ENCODE measurements at regions not wholly inside any gene's neighbourhood (a gene's known extent, or its start where the extent isn't known, plus 50 kb on each side); places are given as distances from the start of the nearest gene placed in this dataset.

GRCh38 chr21:35243171-35243570 lies 194.1 kb upstream of the RUNX1 start:
- Histone ChIP-seq H3K27me3 (ENCODE audit: control insufficient read depth in 1 of 2, insufficient read depth in 2 of 2, low read length in 2 of 2) (no peaks in the 10 kb centered on the region), H3K36me3 (ENCODE audit: control insufficient read depth in 1 of 2, insufficient read depth in 2 of 2, low read length in 2 of 2) (no peaks in the 10 kb centered on the region), H3K9ac (ENCODE audit: low read depth in 1 of 2, low read length in 2 of 2) (no peak overlapping the region), H3K4me1 (ENCODE audit: control insufficient read depth in 1 of 2, insufficient read depth in 2 of 2, low read length in 2 of 2) (no peaks in the 10 kb centered on the region), H3K4me3 (ENCODE audit: low read depth in 1 of 2, low read length in 2 of 2) (no peak overlapping the region), H3K27ac (ENCODE audit: low read depth, low read length) (no peak overlapping the region), H3K9me3 (ENCODE audit: control insufficient read depth in 1 of 2, low read length in 2 of 2) (no peaks in the 10 kb centered on the region)

GRCh38 chr21:35239811-35240219 lies 190.7 kb upstream of the RUNX1 start:
- no peaks in the 10 kb centered on the region for H3K27me3 ChIP-seq (ENCODE audit: control insufficient read depth in 1 of 2, insufficient read depth in 2 of 2, low read length in 2 of 2)
- no peak overlapping the region for H3K27ac ChIP-seq (ENCODE audit: low read depth, low read length)
- no peak overlapping the region for H3K4me3 ChIP-seq (ENCODE audit: low read depth in 1 of 2, low read length in 2 of 2)
- H3K9ac ChIP-seq (ENCODE audit: low read depth in 1 of 2, low read length in 2 of 2), result no peak overlapping the region
- H3K36me3 ChIP-seq (ENCODE audit: control insufficient read depth in 1 of 2, insufficient read depth in 2 of 2, low read length in 2 of 2), result no peaks in the 10 kb centered on the region
- H3K9me3 ChIP-seq (ENCODE audit: control insufficient read depth in 1 of 2, low read length in 2 of 2), result no peaks in the 10 kb centered on the region
- no peaks in the 10 kb centered on the region for H3K4me1 ChIP-seq (ENCODE audit: control insufficient read depth in 1 of 2, insufficient read depth in 2 of 2, low read length in 2 of 2)

- Histone ChIP-seq H3K36me3 (ENCODE audit: control insufficient read depth in 1 of 2, insufficient read depth in 2 of 2, low read length in 2 of 2) (no peaks in the 10 kb centered on the region), H3K9ac (ENCODE audit: low read depth in 1 of 2, low read length in 2 of 2) (no peak overlapping the region), H3K4me3 (ENCODE audit: low read depth in 1 of 2, low read length in 2 of 2) (no peak overlapping the region), H3K27me3 (ENCODE audit: control insufficient read depth in 1 of 2, insufficient read depth in 2 of 2, low read length in 2 of 2) (no peaks in the 10 kb centered on the region), H3K9me3 (ENCODE audit: control insufficient read depth in 1 of 2, low read length in 2 of 2) (no peaks in the 10 kb centered on the region), H3K4me1 (ENCODE audit: control insufficient read depth in 1 of 2, insufficient read depth in 2 of 2, low read length in 2 of 2) (no peaks in the 10 kb centered on the region), H3K27ac (ENCODE audit: low read depth, low read length) (no peak overlapping the region)
These were observed 189.0 kb upstream of the RUNX1 start for GRCh38 chr21:35238119-35238518.

- no peak overlapping the region for H3K9ac ChIP-seq (ENCODE audit: low read depth in 1 of 2, low read length in 2 of 2)
- H3K27ac ChIP-seq (ENCODE audit: low read depth, low read length), result no peak overlapping the region
- no peaks in the 10 kb centered on the region for H3K36me3 ChIP-seq (ENCODE audit: control insufficient read depth in 1 of 2, insufficient read depth in 2 of 2, low read length in 2 of 2)
- no peaks in the 10 kb centered on the region for H3K27me3 ChIP-seq (ENCODE audit: control insufficient read depth in 1 of 2, insufficient read depth in 2 of 2, low read length in 2 of 2)
- no peak overlapping the region for H3K4me3 ChIP-seq (ENCODE audit: low read depth in 1 of 2, low read length in 2 of 2)
- H3K9me3 ChIP-seq (ENCODE audit: control insufficient read depth in 1 of 2, low read length in 2 of 2), result no peaks in the 10 kb centered on the region
- H3K4me1 ChIP-seq (ENCODE audit: control insufficient read depth in 1 of 2, insufficient read depth in 2 of 2, low read length in 2 of 2), result no peaks in the 10 kb centered on the region
These were observed 188.2 kb upstream of the RUNX1 start for GRCh38 chr21:35237287-35237686.

- Histone ChIP-seq H3K36me3 (ENCODE audit: control insufficient read depth in 1 of 2, insufficient read depth in 2 of 2, low read length in 2 of 2) (no peaks in the 10 kb centered on the region), H3K9me3 (ENCODE audit: control insufficient read depth in 1 of 2, low read length in 2 of 2) (no peaks in the 10 kb centered on the region), H3K27me3 (ENCODE audit: control insufficient read depth in 1 of 2, insufficient read depth in 2 of 2, low read length in 2 of 2) (no peaks in the 10 kb centered on the region), H3K27ac (ENCODE audit: low read depth, low read length) (no peak overlapping the region), H3K4me1 (ENCODE audit: control insufficient read depth in 1 of 2, insufficient read depth in 2 of 2, low read length in 2 of 2) (no peaks in the 10 kb centered on the region), H3K9ac (ENCODE audit: low read depth in 1 of 2, low read length in 2 of 2) (no peak overlapping the region), H3K4me3 (ENCODE audit: low read depth in 1 of 2, low read length in 2 of 2) (no peak overlapping the region)
These were observed 187.0 kb upstream of the RUNX1 start for GRCh38 chr21:35236090-35236489.

- Histone ChIP-seq H3K4me1 (ENCODE audit: control insufficient read depth in 1 of 2, insufficient read depth in 2 of 2, low read length in 2 of 2) (no peaks in the 10 kb centered on the region), H3K27me3 (ENCODE audit: control insufficient read depth in 1 of 2, insufficient read depth in 2 of 2, low read length in 2 of 2) (no peaks in the 10 kb centered on the region), H3K9ac (ENCODE audit: low read depth in 1 of 2, low read length in 2 of 2) (no peak overlapping the region)
These were observed 185.6 kb upstream of the RUNX1 start for GRCh38 chr21:35234725-35235124.

GRCh38 chr21:35233756-35234155 lies 184.7 kb upstream of the RUNX1 start:
- Histone ChIP-seq H3K4me1 (ENCODE audit: control insufficient read depth in 1 of 2, insufficient read depth in 2 of 2, low read length in 2 of 2) (no peaks in the 10 kb centered on the region), H3K36me3 (ENCODE audit: control insufficient read depth in 1 of 2, insufficient read depth in 2 of 2, low read length in 2 of 2) (no peaks in the 10 kb centered on the region), H3K9me3 (ENCODE audit: control insufficient read depth in 1 of 2, low read length in 2 of 2) (no peaks in the 10 kb centered on the region), H3K9ac (ENCODE audit: low read depth in 1 of 2, low read length in 2 of 2) (no peak overlapping the region), H3K4me3 (ENCODE audit: low read depth in 1 of 2, low read length in 2 of 2) (no peak overlapping the region), H3K27me3 (ENCODE audit: control insufficient read depth in 1 of 2, insufficient read depth in 2 of 2, low read length in 2 of 2) (no peaks in the 10 kb centered on the region), H3K27ac (ENCODE audit: low read depth, low read length) (no peak overlapping the region)

More at GRCh38 chr21:35234725-35235124, 185.6 kb upstream of the RUNX1 start:
- Histone ChIP-seq H3K4me3 (ENCODE audit: low read depth in 1 of 2, low read length in 2 of 2) (no peak overlapping the region), H3K9me3 (ENCODE audit: control insufficient read depth in 1 of 2, low read length in 2 of 2) (no peaks in the 10 kb centered on the region), H3K36me3 (ENCODE audit: control insufficient read depth in 1 of 2, insufficient read depth in 2 of 2, low read length in 2 of 2) (no peaks in the 10 kb centered on the region), H3K27ac (ENCODE audit: low read depth, low read length) (no peak overlapping the region)

GRCh38 chr21:35232545-35233176 lies 183.6 kb upstream of the RUNX1 start:
- no peak overlapping the region for H3K27ac ChIP-seq (ENCODE audit: low read depth, low read length)
- no peaks in the 10 kb centered on the region for H3K36me3 ChIP-seq (ENCODE audit: control insufficient read depth in 1 of 2, insufficient read depth in 2 of 2, low read length in 2 of 2)
- no peaks in the 10 kb centered on the region for H3K4me1 ChIP-seq (ENCODE audit: control insufficient read depth in 1 of 2, insufficient read depth in 2 of 2, low read length in 2 of 2)
- H3K9ac ChIP-seq (ENCODE audit: low read depth in 1 of 2, low read length in 2 of 2), result no peak overlapping the region
- no peaks in the 10 kb centered on the region for H3K27me3 ChIP-seq (ENCODE audit: control insufficient read depth in 1 of 2, insufficient read depth in 2 of 2, low read length in 2 of 2)
- no peak overlapping the region for H3K4me3 ChIP-seq (ENCODE audit: low read depth in 1 of 2, low read length in 2 of 2)
- H3K9me3 ChIP-seq (ENCODE audit: control insufficient read depth in 1 of 2, low read length in 2 of 2), result no peaks in the 10 kb centered on the region

- Histone ChIP-seq H3K27ac (ENCODE audit: low read depth, low read length) (no peak overlapping the region), H3K27me3 (ENCODE audit: control insufficient read depth in 1 of 2, insufficient read depth in 2 of 2, low read length in 2 of 2) (no peaks in the 10 kb centered on the region), H3K4me1 (ENCODE audit: control insufficient read depth in 1 of 2, insufficient read depth in 2 of 2, low read length in 2 of 2) (peaks cover 0 to 8% of the 10 kb centered on the region in 2 donors), H3K9ac (ENCODE audit: low read depth in 1 of 2, low read length in 2 of 2) (no peak overlapping the region), H3K36me3 (ENCODE audit: control insufficient read depth in 1 of 2, insufficient read depth in 2 of 2, low read length in 2 of 2) (no peaks in the 10 kb centered on the region), H3K9me3 (ENCODE audit: control insufficient read depth in 1 of 2, low read length in 2 of 2) (no peaks in the 10 kb centered on the region), H3K4me3 (ENCODE audit: low read depth in 1 of 2, low read length in 2 of 2) (no peak overlapping the region)
These were observed 182.0 kb upstream of the RUNX1 start for GRCh38 chr21:35231090-35231489.

- Histone ChIP-seq H3K4me3 (ENCODE audit: low read depth in 1 of 2, low read length in 2 of 2) (no peak overlapping the region), H3K9me3 (ENCODE audit: control insufficient read depth in 1 of 2, low read length in 2 of 2) (no peaks in the 10 kb centered on the region), H3K4me1 (ENCODE audit: control insufficient read depth in 1 of 2, insufficient read depth in 2 of 2, low read length in 2 of 2) (peaks cover 0 to 8% of the 10 kb centered on the region in 2 donors), H3K27ac (ENCODE audit: low read depth, low read length) (no peak overlapping the region), H3K36me3 (ENCODE audit: control insufficient read depth in 1 of 2, insufficient read depth in 2 of 2, low read length in 2 of 2) (no peaks in the 10 kb centered on the region), H3K27me3 (ENCODE audit: control insufficient read depth in 1 of 2, insufficient read depth in 2 of 2, low read length in 2 of 2) (no peaks in the 10 kb centered on the region), H3K9ac (ENCODE audit: low read depth in 1 of 2, low read length in 2 of 2) (no peak overlapping the region)
These were observed 180.2 kb upstream of the RUNX1 start for GRCh38 chr21:35229290-35229689.

- Histone ChIP-seq H3K27ac (ENCODE audit: low read depth, low read length) (no peak overlapping the region), H3K4me1 (ENCODE audit: control insufficient read depth in 1 of 2, insufficient read depth in 2 of 2, low read length in 2 of 2) (peaks cover 3 to 11% of the 10 kb centered on the region in 2 donors), H3K9ac (ENCODE audit: low read depth in 1 of 2, low read length in 2 of 2) (no peak overlapping the region), H3K9me3 (ENCODE audit: control insufficient read depth in 1 of 2, low read length in 2 of 2) (no peaks in the 10 kb centered on the region), H3K4me3 (ENCODE audit: low read depth in 1 of 2, low read length in 2 of 2) (no peak overlapping the region), H3K27me3 (ENCODE audit: control insufficient read depth in 1 of 2, insufficient read depth in 2 of 2, low read length in 2 of 2) (no peaks in the 10 kb centered on the region), H3K36me3 (ENCODE audit: control insufficient read depth in 1 of 2, insufficient read depth in 2 of 2, low read length in 2 of 2) (no peaks in the 10 kb centered on the region)
These were observed 178.7 kb upstream of the RUNX1 start for GRCh38 chr21:35227786-35228185.
